GM23338 (cell line): ENCODE measurements at regions not wholly inside any gene's neighbourhood (a gene's known extent, or its start where the extent isn't known, plus 50 kb on each side); places are given as distances from the start of the nearest gene placed in this dataset.

Experiments used
- ATAC-seq: fragments of 200-7000 bp; cut with Tn5 transposase; 3 replicates; pipeline ENCODE4 v1.9.1; 2020
- DNase-seq: peaks from one replicate; pipeline ENCODE4 v3.0.0-alpha.2; 2015; ENCODE audit warnings: low spot score
- H2AFZ ChIP-seq: fragments of 200-600 bp; sonication (generic); 2 replicates; pipeline ENCODE4 v1.8.0; 2016; ENCODE audit warnings: antibody characterized with exemption, mild to moderate bottlenecking, moderate library complexity
- H3F3A ChIP-seq: fragments of 200-600 bp; sonication (generic); replicated peaks from 2 replicates; pipeline ENCODE4 v1.8.0; 2017; ENCODE audit warnings: antibody characterized with exemption, mixed run types, low read depth
- H3K27ac ChIP-seq: fragments of 200-600 bp; sonication (generic); 2 replicates; pipeline ENCODE4 v1.6.1; 2016; ENCODE audit warnings: low read depth
- H3K27me3 ChIP-seq: fragments of 200-600 bp; sonication (generic); 2 replicates; pipeline ENCODE4 v1.8.0; 2016; ENCODE audit warnings: mild to moderate bottlenecking, mixed run types, moderate library complexity; ENCODE audit not compliant: insufficient read depth
- H3K36me3 ChIP-seq: fragments of 200-600 bp; sonication (generic); 2 replicates; pipeline ENCODE4 v1.8.0; 2016; ENCODE audit warnings: mild to moderate bottlenecking; ENCODE audit not compliant: insufficient read depth
- H3K4me1 ChIP-seq: fragments of 200-600 bp; sonication (generic); 2 replicates; pipeline ENCODE4 v1.8.0; 2016; ENCODE audit warnings: mild to moderate bottlenecking, moderate library complexity; ENCODE audit not compliant: insufficient read depth
- H3K4me2 ChIP-seq: fragments of 200-600 bp; sonication (generic); 2 replicates; pipeline ENCODE4 v1.7.1; 2017; ENCODE audit warnings: mixed run types
- H3K4me3 ChIP-seq: fragments of 200-600 bp; sonication (generic); 2 replicates; pipeline ENCODE4 v1.6.1; 2016; ENCODE audit warnings: mixed run types
- H3K79me2 ChIP-seq: fragments of 200-600 bp; sonication (generic); replicated peaks from 2 replicates; pipeline ENCODE4 v1.8.0; 2017; ENCODE audit warnings: mild to moderate bottlenecking; ENCODE audit not compliant: insufficient read depth
- H3K9me2 ChIP-seq: fragments of 200-600 bp; sonication (generic); 2 replicates; pipeline ENCODE4 v1.8.0; 2017; ENCODE audit not compliant: insufficient read depth
- H4K20me1 ChIP-seq: fragments of 200-600 bp; sonication (generic); replicated peaks from 2 replicates; pipeline ENCODE4 v1.8.0; 2017; ENCODE audit warnings: mild to moderate bottlenecking; ENCODE audit not compliant: insufficient read depth
- H3K27ac Mint-ChIP-seq: 2 replicates; pipeline ENCODE4 v1.8.0; 2020; ENCODE audit warnings: inconsistent platforms, mild to moderate bottlenecking, moderate library complexity, mixed read lengths
- H3K27me3 Mint-ChIP-seq: 3 replicates; pipeline ENCODE4 v1.8.0; 2022; ENCODE audit warnings: low read depth, mild to moderate bottlenecking, moderate library complexity, mixed read lengths, inconsistent platforms; ENCODE audit not compliant: insufficient read depth, poor library complexity
- H3K36me3 Mint-ChIP-seq: 3 replicates; pipeline ENCODE4 v1.8.0; 2021; ENCODE audit warnings: low read depth, mild to moderate bottlenecking, inconsistent platforms, moderate library complexity, mixed read lengths
- H3K4me1 Mint-ChIP-seq: 3 replicates; pipeline ENCODE4 v1.8.0; 2020; ENCODE audit warnings: mild to moderate bottlenecking, inconsistent platforms, mixed read lengths
- H3K4me3 Mint-ChIP-seq: 3 replicates; pipeline ENCODE4 v1.8.0; 2021; ENCODE audit warnings: moderate library complexity, mild to moderate bottlenecking, inconsistent platforms, mixed read lengths
- H3K9me3 Mint-ChIP-seq: 3 replicates; pipeline ENCODE4 v1.8.0; 2020; ENCODE audit warnings: moderate library complexity, mild to moderate bottlenecking, inconsistent platforms, mixed read lengths
- CREB1 ChIP-seq: fragments of 250-450 bp; sonication (Bioruptor Pico); IDR thresholded peaks from 2 replicates; pipeline ENCODE4 v1.5.0; 2020; ENCODE audit warnings: low read depth, mild to moderate bottlenecking, moderate library complexity
- CTCF ChIP-seq, 2 experiments: fragments of 200-600 bp in 1 of 2; sonication (generic) in 1 of 2; conservative IDR thresholded peaks; 2 replicates each; pipeline versions ENCODE4 v1.5.1 to v1.6.1; 2016 to 2017; ENCODE audit warnings: antibody characterized with exemption in 2 of 2, low read depth in 2 of 2, mild to moderate bottlenecking in 2 of 2, moderate library complexity in 1 of 2
- ETS1 ChIP-seq: IDR thresholded peaks from 2 replicates; pipeline ENCODE4 v1.6.1; 2016; ENCODE audit warnings: antibody characterized with exemption
- EZH2 ChIP-seq: fragments of 200-600 bp; sonication (generic); IDR thresholded peaks from one replicate; pipeline ENCODE4 v1.8.0; 2017; ENCODE audit warnings: antibody characterized with exemption, mild to moderate bottlenecking, low read depth; ENCODE audit not compliant: unreplicated experiment
- EZH2phosphoT487 ChIP-seq: fragments of 200-600 bp; sonication (generic); IDR thresholded peaks from one replicate; pipeline ENCODE4 v1.8.1; 2018; ENCODE audit warnings: antibody characterized with exemption; ENCODE audit not compliant: unreplicated experiment
- JUNB ChIP-seq: IDR thresholded peaks from one replicate; pipeline ENCODE4 v1.6.1; 2016; ENCODE audit warnings: antibody characterized with exemption; ENCODE audit not compliant: unreplicated experiment
- NANOG ChIP-seq: IDR thresholded peaks from 2 replicates; pipeline ENCODE4 v1.6.1; 2016; ENCODE audit warnings: antibody characterized with exemption, borderline replicate concordance
- POLR2AphosphoS5 ChIP-seq: IDR thresholded peaks from 2 replicates; pipeline ENCODE4 v1.6.1; 2016; ENCODE audit warnings: antibody characterized with exemption, low read depth
- REST ChIP-seq: IDR thresholded peaks from one replicate; pipeline ENCODE4 v1.6.1; 2018; ENCODE audit warnings: antibody characterized with exemption; ENCODE audit not compliant: unreplicated experiment
- STAT1 ChIP-seq: IDR thresholded peaks from one replicate; pipeline ENCODE4 v1.6.1; 2016; ENCODE audit warnings: antibody characterized with exemption; ENCODE audit not compliant: unreplicated experiment
- ZNF114 ChIP-seq: fragments of 250-450 bp; sonication (Bioruptor Pico); IDR thresholded peaks from 2 replicates; pipeline ENCODE4 v1.5.0; 2020; ENCODE audit warnings: mild to moderate bottlenecking, moderate library complexity
- ZNF331 ChIP-seq: fragments of 250-450 bp; sonication (Bioruptor Pico); IDR thresholded peaks from 2 replicates; pipeline ENCODE4 v1.5.0; 2020; ENCODE audit warnings: low read depth, mild to moderate bottlenecking, moderate library complexity
- ZNF462 ChIP-seq: fragments of 250-450 bp; sonication (Bioruptor Pico); IDR thresholded peaks from 2 replicates; pipeline ENCODE4 v1.5.0; 2020; ENCODE audit warnings: mild to moderate bottlenecking, moderate library complexity

GRCh38 chr1:232576537-232576936, 53.4 kb downstream of the SIPA1L2 start:
- Histone ChIP-seq H3K4me1 (peaks cover 55% of the 10 kb centered on the region), H3K27me3 (no peaks in the 10 kb centered on the region), H3K9me2 (peaks cover 9% of the 10 kb centered on the region; the same call in 1 of the 2 replicates), H2AFZ (no peak overlapping the region), H3K4me2 (no peak overlapping the region), H3F3A (no peaks in the 10 kb centered on the region), H3K27ac (no peak overlapping the region), H3K36me3 (no peaks in the 10 kb centered on the region), H3K4me3 (no peak overlapping the region), H3K79me2 (no peaks in the 10 kb centered on the region), H4K20me1 (no peaks in the 10 kb centered on the region)
- no peak for ATAC-seq
- no peaks in the 10 kb centered on the region for H3K9me3 Mint-ChIP-seq
- H3K4me1 Mint-ChIP-seq, result peaks cover 68% of the 10 kb centered on the region
- DNase-seq, result no peak
- H3K36me3 Mint-ChIP-seq, result no peaks in the 10 kb centered on the region
- H3K27ac Mint-ChIP-seq, result no peak overlapping the region
- H3K27me3 Mint-ChIP-seq, result peaks cover 2% of the 10 kb centered on the region
- TF ChIP-seq REST (no peak), CTCF (conservative IDR thresholded peaks at IDR 0.05; ENCODE audit: low read depth in 2 of 2) (no peak), EZH2phosphoT487 (no peak), ZNF331 (no peak), JUNB (no peak), ZNF462 (CRISPR knock-in tag) (no peak), POLR2AphosphoS5 (no peak), EZH2 (no peak), CREB1 (CRISPR knock-in tag) (no peak), ZNF114 (CRISPR knock-in tag) (no peak), ETS1 (no peak), STAT1 (no peak), NANOG (no peak)
- no peak overlapping the region for H3K4me3 Mint-ChIP-seq
